Vagina (tissue), 2 donors: ENCODE measurements at regions not wholly inside any gene's neighbourhood (a gene's known extent, or its start where the extent isn't known, plus 50 kb on each side); places are given as distances from the start of the nearest gene placed in this dataset.

Source experiments
- DNase-seq, 2 donors: peaks; one replicate each; pipeline ENCODE4 v3.0.0-alpha.2; 2017; ENCODE audit errors: extremely low spot score in 2 of 2
- H3K27ac ChIP-seq: fragments of 200-600 bp; sonication (generic); one replicate; pipeline ENCODE4 v1.5.1; 2019
- H3K27me3 ChIP-seq: fragments of 200-600 bp; sonication (generic); one replicate; pipeline ENCODE4 v1.5.1; 2019
- H3K36me3 ChIP-seq, 2 donors: fragments of 200-600 bp; sonication (generic); one replicate each; pipeline ENCODE4 v1.5.1; 2017 to 2019
- H3K4me1 ChIP-seq: fragments of 200-600 bp; sonication (generic); one replicate; pipeline ENCODE4 v1.5.1; 2019
- H3K4me3 ChIP-seq, 2 donors: fragments of 200-600 bp; sonication (generic); 1 replicate in 1 of 2; 2 replicates in 1 of 2; pipeline ENCODE4 v1.5.1; 2016 to 2019
- H3K9me3 ChIP-seq: fragments of 200-600 bp; sonication (generic); one replicate; pipeline ENCODE4 v1.5.1; 2019
- POLR2A ChIP-seq, 2 donors: fragments of 450-650 bp; IDR thresholded peaks; one replicate each; pipeline ENCODE4 v1.6.1; 2017; ENCODE audit warnings: antibody characterized with exemption in 2 of 2, mild to moderate bottlenecking in 2 of 2, moderate library complexity in 2 of 2
- POLR2AphosphoS5 ChIP-seq, 2 donors: sonication (generic); formaldehyde crosslinking; IDR thresholded peaks; one replicate each; pipeline ENCODE4 v1.9.0; 2017; ENCODE audit warnings: antibody characterized with exemption in 2 of 2, mild to moderate bottlenecking in 2 of 2, low read depth in 1 of 2; ENCODE audit not compliant: insufficient read depth in 1 of 2
- intact Hi-C: fragments of 100-400 bp; cut with DNase I; formaldehyde crosslinking; loops from one replicate; pipeline ENCODE4 v1.15.1; 2023
- TF ChIP-seq, protein P1 (sequence below), 3 experiments: fragments of 450-650 bp in 2 of 3; fragments of 200-600 bp in 1 of 3; sonication (generic) in 1 of 3; IDR thresholded peaks; one replicate each; pipeline ENCODE4 v1.5.1; 2017 to 2019; ENCODE audit warnings: antibody characterized with exemption in 3 of 3, mild to moderate bottlenecking in 2 of 3, moderate library complexity in 2 of 3

DNA sequence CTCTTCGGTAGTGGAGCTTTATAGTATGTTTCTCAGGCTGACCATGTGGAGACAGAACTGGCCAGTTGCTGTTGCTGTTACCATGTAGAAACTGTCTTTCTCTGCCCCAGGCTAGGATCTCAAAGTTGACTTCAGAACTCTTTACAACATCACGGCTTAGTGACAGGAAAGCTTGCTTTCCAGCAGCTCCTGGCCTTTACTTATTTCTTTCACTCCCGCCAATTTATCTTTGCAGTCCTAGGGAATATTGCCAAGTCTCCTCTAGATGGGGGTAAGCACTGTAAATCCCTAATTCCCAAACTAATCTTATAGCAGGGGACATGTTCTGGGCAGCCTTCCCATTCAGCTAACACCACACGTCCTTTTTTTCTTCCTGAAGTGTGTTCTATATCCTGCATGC is 631.6 kb downstream of the SPRY1 start:
- no peak for TF ChIP-seq POLR2A (IDR thresholded peaks at IDR 0.05)
- TF ChIP-seq, protein P1, sequence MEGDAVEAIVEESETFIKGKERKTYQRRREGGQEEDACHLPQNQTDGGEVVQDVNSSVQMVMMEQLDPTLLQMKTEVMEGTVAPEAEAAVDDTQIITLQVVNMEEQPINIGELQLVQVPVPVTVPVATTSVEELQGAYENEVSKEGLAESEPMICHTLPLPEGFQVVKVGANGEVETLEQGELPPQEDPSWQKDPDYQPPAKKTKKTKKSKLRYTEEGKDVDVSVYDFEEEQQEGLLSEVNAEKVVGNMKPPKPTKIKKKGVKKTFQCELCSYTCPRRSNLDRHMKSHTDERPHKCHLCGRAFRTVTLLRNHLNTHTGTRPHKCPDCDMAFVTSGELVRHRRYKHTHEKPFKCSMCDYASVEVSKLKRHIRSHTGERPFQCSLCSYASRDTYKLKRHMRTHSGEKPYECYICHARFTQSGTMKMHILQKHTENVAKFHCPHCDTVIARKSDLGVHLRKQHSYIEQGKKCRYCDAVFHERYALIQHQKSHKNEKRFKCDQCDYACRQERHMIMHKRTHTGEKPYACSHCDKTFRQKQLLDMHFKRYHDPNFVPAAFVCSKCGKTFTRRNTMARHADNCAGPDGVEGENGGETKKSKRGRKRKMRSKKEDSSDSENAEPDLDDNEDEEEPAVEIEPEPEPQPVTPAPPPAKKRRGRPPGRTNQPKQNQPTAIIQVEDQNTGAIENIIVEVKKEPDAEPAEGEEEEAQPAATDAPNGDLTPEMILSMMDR (IDR thresholded peaks at IDR 0.05) = no peak
- TF ChIP-seq POLR2AphosphoS5 (IDR thresholded peaks at IDR 0.05; ENCODE audit: insufficient read depth in 1 of 2, low read depth in 1 of 2) = no peak
- DNase-seq = no peak
- H3K4me1 ChIP-seq = no peaks in the 10 kb centered on the region
- H3K27ac ChIP-seq = no peak overlapping the region
- H3K9me3 ChIP-seq = no peaks in the 10 kb centered on the region
- intact Hi-C loops = no loop called here
- no peak overlapping the region for H3K4me3 ChIP-seq
- H3K27me3 ChIP-seq = no peaks in the 10 kb centered on the region
- H3K36me3 ChIP-seq = no peaks in the 10 kb centered on the region

DNA sequence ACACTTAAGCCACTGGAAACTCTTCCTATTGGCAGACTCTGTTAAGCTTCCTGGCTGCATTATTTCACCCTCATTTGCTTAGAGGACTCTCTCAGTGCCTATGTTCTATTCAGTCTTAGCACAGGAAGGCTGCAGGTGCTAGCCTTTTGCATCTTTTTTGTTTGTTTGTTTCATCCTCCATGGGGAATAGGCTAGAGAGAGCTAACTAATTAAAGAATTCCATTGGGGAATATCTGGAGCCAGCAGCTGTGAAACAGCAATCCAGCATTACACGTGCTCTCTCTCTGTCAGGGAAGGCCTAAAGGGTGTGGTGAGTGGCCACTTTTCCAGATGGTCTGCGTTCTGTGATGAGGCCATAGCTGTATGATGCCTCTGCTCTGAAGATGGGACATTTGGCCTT is 633.6 kb downstream of the SPRY1 start:
- Histone ChIP-seq H3K4me1 (no peaks in the 10 kb centered on the region), H3K27me3 (no peaks in the 10 kb centered on the region), H3K9me3 (no peaks in the 10 kb centered on the region), H3K27ac (no peak overlapping the region), H3K36me3 (no peaks in the 10 kb centered on the region), H3K4me3 (no peak overlapping the region)
- intact Hi-C loops = no loop called here
- TF ChIP-seq, protein P1 (IDR thresholded peaks at IDR 0.05) = no peak
- TF ChIP-seq POLR2A (IDR thresholded peaks at IDR 0.05) (no peak), POLR2AphosphoS5 (IDR thresholded peaks at IDR 0.05; ENCODE audit: insufficient read depth in 1 of 2, low read depth in 1 of 2) (no peak)
- DNase-seq = no peak

DNA sequence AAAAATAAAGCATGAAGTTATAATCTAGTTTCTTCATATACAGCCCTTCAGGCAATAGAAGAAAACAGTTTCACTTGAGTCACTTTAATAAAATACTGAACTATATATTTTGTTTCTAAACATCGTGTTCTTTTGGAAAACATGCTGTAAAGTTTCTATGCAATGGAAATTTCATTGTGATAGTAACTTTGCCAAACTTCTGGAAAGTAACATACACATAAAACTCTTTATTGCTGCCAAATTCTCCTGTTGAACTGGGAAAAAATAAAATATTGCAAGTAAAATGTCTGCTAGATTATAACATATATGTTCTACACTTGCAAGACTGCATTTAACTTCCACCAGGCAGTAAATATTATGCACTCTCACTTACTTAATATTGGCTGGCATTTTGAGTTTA is 635.4 kb downstream of the SPRY1 start:
- TF ChIP-seq POLR2AphosphoS5 (IDR thresholded peaks at IDR 0.05; ENCODE audit: insufficient read depth in 1 of 2, low read depth in 1 of 2) = no peak
- TF ChIP-seq, protein P1 (IDR thresholded peaks at IDR 0.05) = no peak
- TF ChIP-seq POLR2A (IDR thresholded peaks at IDR 0.05) = no peak
- no peaks in the 10 kb centered on the region for H3K4me1 ChIP-seq
- intact Hi-C loops = no loop called here

DNA sequence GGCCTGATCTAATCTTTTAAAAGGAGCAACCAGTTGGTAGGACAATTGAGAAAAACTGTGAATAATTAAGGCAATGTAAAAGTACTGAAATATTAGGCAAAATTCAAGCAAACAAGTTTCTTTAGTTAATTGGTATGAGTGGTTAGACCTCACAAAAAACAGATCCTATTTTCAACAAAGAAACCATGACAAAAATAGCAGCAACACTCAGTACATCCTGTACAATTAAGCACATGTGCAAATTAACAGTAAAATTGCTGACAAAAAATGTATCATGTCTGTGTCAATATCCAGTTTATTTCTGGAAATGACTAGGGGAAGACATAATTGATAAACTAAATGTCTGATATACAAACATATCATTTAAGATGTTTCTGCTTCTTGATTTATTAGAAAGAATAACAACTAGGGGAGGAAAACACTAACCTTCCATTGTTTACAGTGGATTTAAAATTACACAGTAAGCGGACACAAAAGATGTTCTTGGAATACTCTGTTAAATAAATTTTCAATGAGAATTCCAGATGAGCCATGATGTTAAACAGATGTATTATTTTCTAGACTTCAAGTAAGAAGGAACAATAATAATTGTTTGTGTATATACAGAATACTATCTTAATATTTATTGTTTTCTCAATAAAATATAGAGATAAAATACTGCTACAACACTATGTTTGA is 638.9 kb downstream of the SPRY1 start:
- DNase-seq = no peak
- Histone ChIP-seq H3K4me3 (no peak overlapping the region), H3K4me1 (no peaks in the 10 kb centered on the region), H3K36me3 (no peaks in the 10 kb centered on the region), H3K27ac (no peak overlapping the region), H3K9me3 (no peaks in the 10 kb centered on the region), H3K27me3 (no peaks in the 10 kb centered on the region)
- intact Hi-C loops = no loop called here
- TF ChIP-seq, protein P1 (IDR thresholded peaks at IDR 0.05) = no peak
- TF ChIP-seq POLR2A (IDR thresholded peaks at IDR 0.05) = no peak
- TF ChIP-seq POLR2AphosphoS5 (IDR thresholded peaks at IDR 0.05; ENCODE audit: insufficient read depth in 1 of 2, low read depth in 1 of 2) = no peak

More for the DNA sequence above, 635.4 kb downstream of the SPRY1 start:
- Histone ChIP-seq H3K27ac (no peak overlapping the region), H3K4me3 (no peak overlapping the region), H3K9me3 (no peaks in the 10 kb centered on the region), H3K27me3 (no peaks in the 10 kb centered on the region), H3K36me3 (no peaks in the 10 kb centered on the region)
- DNase-seq = no peak

DNA sequence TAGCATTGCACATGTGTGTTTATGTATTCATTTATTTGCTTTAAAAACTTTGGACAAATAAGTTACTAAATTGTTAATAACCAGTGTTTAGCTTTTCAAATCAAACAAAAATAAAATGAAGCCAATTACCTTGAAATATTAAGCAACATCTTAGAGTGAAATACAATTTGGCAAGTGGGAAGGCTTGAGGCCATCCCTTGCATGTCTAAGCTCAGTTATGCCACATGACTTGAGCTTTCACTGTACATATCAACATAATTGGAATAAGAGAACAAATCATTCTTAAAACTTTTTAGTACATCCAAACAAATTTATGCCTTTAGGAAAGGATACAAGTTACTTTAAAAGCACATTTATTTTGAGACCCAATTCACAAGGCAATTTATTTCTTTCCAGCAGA is 640.6 kb downstream of the SPRY1 start:
- no peaks in the 10 kb centered on the region for H3K27me3 ChIP-seq
- H3K4me3 ChIP-seq = no peak overlapping the region
- H3K36me3 ChIP-seq = no peaks in the 10 kb centered on the region
- DNase-seq = no peak
- H3K4me1 ChIP-seq = no peaks in the 10 kb centered on the region
- no peak overlapping the region for H3K27ac ChIP-seq
- TF ChIP-seq, protein P1 (IDR thresholded peaks at IDR 0.05) = no peak
- no peak for TF ChIP-seq POLR2A (IDR thresholded peaks at IDR 0.05)
- no peak for TF ChIP-seq POLR2AphosphoS5 (IDR thresholded peaks at IDR 0.05; ENCODE audit: insufficient read depth in 1 of 2, low read depth in 1 of 2)
- no peaks in the 10 kb centered on the region for H3K9me3 ChIP-seq
- intact Hi-C loops = no loop called here
